ENCODE measurements at regions not wholly inside any gene's neighbourhood (a gene's known extent, or its start where the extent isn't known, plus 50 kb on each side); places are given as distances from the start of the nearest gene placed in this dataset.

- intact Hi-C loops (cut with micrococcal nuclease; ENCODE audit: unreplicated experiment) = no loop called here
- Histone ChIP-seq H3K4me3 (ENCODE audit: low read depth, low read length) (no peak overlapping the region), H3K4me1 (no peaks in the 10 kb centered on the region), H3K36me3 (ENCODE audit: control insufficient read depth, insufficient read depth, low read length) (no peaks in the 10 kb centered on the region), H3K9me3 (no peaks in the 10 kb centered on the region), H3K27me3 (replicated peaks; ENCODE audit: control insufficient read depth, insufficient read depth, low read length) (no peaks in the 10 kb centered on the region)
- BruUV-seq (replicated peaks) = no TSS peak
- POLR2A ChIA-PET = no interaction called here
- no peaks in the 10 kb centered on the region for H3K27me3 Mint-ChIP-seq (ENCODE audit: insufficient read depth, unreplicated experiment)
- no peaks in the 10 kb centered on the region for H3K9me3 Mint-ChIP-seq (ENCODE audit: unreplicated experiment)
- TF ChIP-seq CTCF (IDR thresholded peaks at IDR 0.05; ENCODE audit: insufficient read depth in 1 of 2, low read depth in 1 of 2, low read length in 1 of 2, severe bottlenecking in 1 of 2, unreplicated experiment in 1 of 2) = no peak
- no peaks in the 10 kb centered on the region for H3K4me1 Mint-ChIP-seq (ENCODE audit: low read depth, unreplicated experiment)
- no peak for DNase-seq
- no peak overlapping the region for H3K27ac Mint-ChIP-seq (ENCODE audit: unreplicated experiment)
- CTCF ChIA-PET = interaction anchor here (1.0 kb wide), 1 partner anchor 9 kb away, joined by 3 read pairs; no protein-coding TSS in a partner anchor
- H3K36me3 Mint-ChIP-seq (ENCODE audit: insufficient read depth, unreplicated experiment) = no peaks in the 10 kb centered on the region
- no peak overlapping the region for H3K4me3 Mint-ChIP-seq (ENCODE audit: unreplicated experiment)
These were observed 104.7 kb upstream of the IFNGR1 start for GRCh38 chr6:137323860-137324259.

GRCh38 chr6:137320271-137320670 is 101.1 kb upstream of the IFNGR1 start:
- Mint-ChIP-seq H3K4me3 (ENCODE audit: unreplicated experiment) (no peak overlapping the region), H3K36me3 (ENCODE audit: insufficient read depth, unreplicated experiment) (no peaks in the 10 kb centered on the region), H3K9me3 (ENCODE audit: unreplicated experiment) (no peaks in the 10 kb centered on the region), H3K4me1 (ENCODE audit: low read depth, unreplicated experiment) (no peaks in the 10 kb centered on the region), H3K27ac (ENCODE audit: unreplicated experiment) (no peak overlapping the region), H3K27me3 (ENCODE audit: insufficient read depth, unreplicated experiment) (no peaks in the 10 kb centered on the region)
- no peak overlapping the region for H3K4me3 ChIP-seq (ENCODE audit: low read depth, low read length)
- H3K9me3 ChIP-seq = no peaks in the 10 kb centered on the region
- no TSS peak for BruUV-seq (replicated peaks)
- TF ChIP-seq CTCF (IDR thresholded peaks at IDR 0.05; ENCODE audit: insufficient read depth in 1 of 2, low read depth in 1 of 2, low read length in 1 of 2, severe bottlenecking in 1 of 2, unreplicated experiment in 1 of 2) = no peak
- intact Hi-C loops (cut with micrococcal nuclease; ENCODE audit: unreplicated experiment) = no loop called here
- H3K27me3 ChIP-seq (replicated peaks; ENCODE audit: control insufficient read depth, insufficient read depth, low read length) = no peaks in the 10 kb centered on the region
- ChIA-PET CTCF (no interaction called here), POLR2A (no interaction called here)
- H3K36me3 ChIP-seq (ENCODE audit: control insufficient read depth, insufficient read depth, low read length) = no peaks in the 10 kb centered on the region
- no peaks in the 10 kb centered on the region for H3K4me1 ChIP-seq
- no peak for DNase-seq

GRCh38 chr6:137316626-137317025 is 97.4 kb upstream of the IFNGR1 start:
- TF ChIP-seq CTCF (IDR thresholded peaks at IDR 0.05; ENCODE audit: insufficient read depth in 1 of 2, low read depth in 1 of 2, low read length in 1 of 2, severe bottlenecking in 1 of 2, unreplicated experiment in 1 of 2) = no peak
- ChIA-PET CTCF (no interaction called here), POLR2A (no interaction called here)
- Histone ChIP-seq H3K4me1 (no peaks in the 10 kb centered on the region; the same call in 1 of the 2 replicates), H3K36me3 (ENCODE audit: control insufficient read depth, insufficient read depth, low read length) (no peaks in the 10 kb centered on the region), H3K4me3 (ENCODE audit: low read depth, low read length) (no peak overlapping the region), H3K27me3 (replicated peaks; ENCODE audit: control insufficient read depth, insufficient read depth, low read length) (no peaks in the 10 kb centered on the region), H3K9me3 (no peaks in the 10 kb centered on the region)
- Mint-ChIP-seq H3K27ac (ENCODE audit: unreplicated experiment) (no peak overlapping the region), H3K36me3 (ENCODE audit: insufficient read depth, unreplicated experiment) (no peaks in the 10 kb centered on the region), H3K27me3 (ENCODE audit: insufficient read depth, unreplicated experiment) (no peaks in the 10 kb centered on the region), H3K4me1 (ENCODE audit: low read depth, unreplicated experiment) (no peaks in the 10 kb centered on the region), H3K9me3 (ENCODE audit: unreplicated experiment) (no peaks in the 10 kb centered on the region), H3K4me3 (ENCODE audit: unreplicated experiment) (no peak overlapping the region)
- intact Hi-C loops (cut with micrococcal nuclease; ENCODE audit: unreplicated experiment) = no loop called here
- DNase-seq = no peak
- no TSS peak for BruUV-seq (replicated peaks)

Data from Caco-2 (cell line).